Activated CD4-positive, alpha-beta T cell treated with anti-CD3 and anti-CD28 coated beads for 4 hours (primary cell): ENCODE measurements at regions not wholly inside any gene's neighbourhood (a gene's known extent, or its start where the extent isn't known, plus 50 kb on each side); places are given as distances from the start of the nearest gene placed in this dataset.
A peak's percentile ranks its signal among the peaks of the same experiment; 100 is the strongest.
"Not testable (repeated sequence)": the region's sequence is repeated elsewhere in the genome, so short reads cannot be mapped to it uniquely, and the experiment has no call there.

Experiments
- DNase-seq, 2 donors: peaks; one replicate each; pipeline ENCODE4 v3.0.0-alpha.2; 2020

DNA sequence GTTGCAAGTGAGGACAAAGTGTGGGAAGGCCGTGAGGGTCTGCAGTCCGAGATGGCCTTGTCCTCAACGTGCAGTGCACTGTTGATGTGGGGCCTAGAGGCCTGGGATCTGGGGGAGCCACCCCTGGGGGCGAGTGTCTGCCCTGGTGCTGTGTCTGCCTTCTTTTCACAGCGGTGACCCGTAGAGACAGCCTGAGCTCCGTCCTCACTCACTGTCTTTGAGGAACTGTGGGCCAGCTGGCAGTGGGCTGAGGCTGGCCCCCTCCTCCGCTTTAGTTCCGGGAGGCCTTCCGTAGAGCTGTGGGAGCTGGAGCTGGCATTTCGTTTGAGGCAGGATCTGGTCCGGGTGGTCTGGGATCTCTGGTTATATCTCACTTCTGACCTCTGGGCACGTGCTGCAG is 1370.6 kb downstream of the CDH12 start:
- DNase-seq, result not testable (repeated sequence)

DNA sequence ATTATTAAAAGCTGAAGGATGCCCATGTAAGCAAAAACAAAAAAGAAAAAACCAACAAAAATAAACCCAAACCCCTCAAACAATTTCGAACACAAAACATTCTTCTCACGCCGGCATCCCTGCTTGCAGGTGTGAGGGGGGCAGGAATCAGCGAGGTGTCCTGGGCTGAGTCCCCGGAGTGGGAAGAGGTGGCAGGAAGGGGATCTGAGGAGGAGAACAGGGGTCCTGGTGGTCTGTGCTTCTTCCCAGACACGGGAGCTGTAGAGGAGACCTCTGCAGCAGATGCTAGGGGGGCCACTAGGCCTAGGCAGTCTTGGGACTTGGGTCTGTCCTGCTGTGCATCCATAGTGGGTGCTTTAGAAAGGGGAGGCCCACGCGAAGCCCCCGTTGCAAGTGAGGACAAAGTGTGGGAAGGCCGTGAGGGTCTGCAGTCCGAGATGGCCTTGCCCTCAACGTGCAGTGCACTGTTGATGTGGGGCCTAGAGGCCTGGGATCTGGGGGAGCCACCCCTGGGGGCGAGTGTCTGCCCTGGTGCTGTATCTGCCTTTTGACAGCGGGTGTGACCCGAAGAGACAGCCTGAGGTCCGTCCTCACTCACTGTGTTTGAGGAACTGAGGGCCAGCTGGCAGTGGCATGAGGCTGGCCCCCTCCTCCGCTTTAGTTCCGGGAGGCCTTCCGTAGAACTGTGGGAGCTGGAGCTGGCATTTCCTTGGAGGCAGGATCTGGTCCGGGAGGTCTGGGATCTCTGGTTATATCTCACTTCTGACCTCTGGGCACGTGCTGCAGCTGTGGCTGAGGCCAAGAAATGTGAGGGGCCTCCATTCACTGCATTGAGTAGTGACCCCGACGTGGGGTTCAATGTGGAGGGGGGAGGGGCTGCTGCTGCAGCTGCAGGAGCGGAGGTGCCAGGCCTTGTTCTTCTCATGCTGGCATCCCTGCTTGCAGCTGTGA is 1371.5 kb downstream of the CDH12 start:
- peak in 1 of 2 donors; percentile 5 for DNase-seq

DNA sequence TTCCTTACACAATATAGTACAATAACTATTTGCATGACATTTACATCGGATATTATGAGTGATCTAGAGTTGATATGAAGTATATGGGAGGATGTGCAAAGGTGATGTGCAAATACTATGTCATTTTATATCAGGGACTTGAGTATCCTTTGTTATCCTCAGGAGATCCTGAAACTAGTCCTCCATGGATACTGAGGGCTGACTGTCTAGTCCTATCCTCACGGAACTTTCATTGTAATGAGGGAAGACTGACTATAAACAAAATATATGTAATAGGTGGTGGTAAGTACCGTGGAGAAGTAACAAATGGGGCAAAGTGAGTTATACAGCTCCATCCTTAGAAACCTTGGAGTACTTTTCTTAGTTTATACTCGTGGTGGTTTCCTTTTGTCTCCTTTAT is 1373.1 kb downstream of the CDH12 start:
- DNase-seq, result not testable (repeated sequence)

DNA sequence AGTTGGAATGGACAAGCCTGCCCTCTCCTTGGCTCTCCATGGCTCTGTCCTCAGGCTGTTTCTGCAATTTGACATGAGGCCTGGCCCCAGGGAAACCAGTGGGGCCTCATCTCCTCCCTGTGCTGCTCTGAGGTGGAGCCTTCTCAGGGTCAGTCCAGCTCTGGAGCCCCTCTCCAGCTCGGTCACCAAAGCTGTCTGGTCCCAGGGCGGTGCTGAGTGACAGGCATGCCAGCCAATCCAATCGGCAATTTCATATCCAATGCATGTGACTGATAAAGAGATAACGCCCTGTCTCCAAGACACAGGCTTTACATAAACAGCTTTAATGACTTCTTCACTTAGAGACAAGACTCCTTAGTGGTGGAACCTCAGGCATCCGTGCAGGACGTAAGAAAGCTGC is 1379.2 kb downstream of the CDH12 start:
- DNase-seq, result not testable (repeated sequence)

DNA sequence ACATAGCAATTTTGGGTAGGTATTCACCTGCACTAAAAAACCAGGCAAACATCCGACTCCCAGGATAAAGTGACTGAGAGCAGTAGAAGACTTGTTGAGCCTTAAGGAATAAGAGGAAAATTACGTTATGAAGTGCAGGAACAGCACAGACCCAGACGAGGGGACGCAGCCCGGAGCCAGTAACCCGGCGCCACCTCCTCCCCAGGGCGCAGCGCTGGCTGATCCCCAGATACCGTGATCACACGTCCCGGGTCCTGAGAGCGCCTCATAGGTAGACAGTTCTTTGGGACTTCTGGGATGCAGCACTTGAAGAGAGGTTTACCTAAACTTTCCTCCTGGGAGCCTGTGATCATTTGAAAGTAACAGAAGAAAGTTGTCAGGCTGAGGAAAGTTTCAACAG is 1379.7 kb downstream of the CDH12 start:
- DNase-seq, result not testable (repeated sequence)

GRCh38 chr5:21471691-21472090 is 1381.5 kb downstream of the CDH12 start:
- DNase-seq, result not testable (repeated sequence)

- not testable (repeated sequence) for DNase-seq
Measured at GRCh38 chr5:21469523-21470101, 1383.5 kb downstream of the CDH12 start.

GRCh38 chr5:21467544-21467943 is 1385.6 kb downstream of the CDH12 start:
- not testable (repeated sequence) for DNase-seq

GRCh38 chr5:21459744-21460073 is 1393.4 kb downstream of the CDH12 start:
- DNase-seq, result not testable (repeated sequence)

DNA sequence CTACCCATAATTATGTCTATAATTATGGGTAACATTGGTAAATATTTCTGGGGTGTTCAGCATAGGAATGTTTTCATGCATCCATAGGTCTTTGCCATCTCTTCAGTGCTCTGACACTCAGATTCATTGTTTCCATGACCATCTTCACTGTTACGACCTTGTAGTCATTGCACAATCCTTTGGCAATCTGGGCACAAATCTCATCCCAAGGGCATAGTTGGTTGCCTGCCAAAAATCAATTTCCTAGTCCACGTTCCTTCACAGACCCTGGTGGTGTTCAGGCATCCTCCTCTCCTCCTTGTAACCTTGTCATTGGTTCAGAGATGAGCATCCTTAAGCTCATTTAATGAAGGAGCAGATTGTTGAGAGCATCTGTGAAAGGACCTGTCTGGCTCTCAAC is 1400.7 kb downstream of the CDH12 start:
- DNase-seq, result no peak

DNA sequence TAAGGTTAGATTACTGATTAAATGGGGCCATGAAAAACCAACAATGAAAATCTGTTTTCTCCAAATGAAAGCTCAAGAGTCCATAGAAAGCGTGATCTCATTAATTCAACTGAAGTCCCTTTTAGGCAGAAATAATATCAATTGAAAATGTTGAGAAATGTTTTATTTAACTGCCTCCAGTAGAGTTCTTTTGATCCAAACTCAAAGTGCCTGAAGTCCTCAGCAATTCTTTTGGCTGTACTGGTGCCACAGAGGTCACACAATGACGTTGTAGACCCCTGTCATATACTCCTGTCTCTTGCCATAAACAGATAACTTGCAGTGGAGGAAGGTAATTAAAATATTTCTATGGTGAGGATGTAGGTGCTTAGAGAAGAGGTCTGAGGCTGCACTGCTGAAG is 1420.5 kb downstream of the CDH12 start:
- no peak for DNase-seq

DNA sequence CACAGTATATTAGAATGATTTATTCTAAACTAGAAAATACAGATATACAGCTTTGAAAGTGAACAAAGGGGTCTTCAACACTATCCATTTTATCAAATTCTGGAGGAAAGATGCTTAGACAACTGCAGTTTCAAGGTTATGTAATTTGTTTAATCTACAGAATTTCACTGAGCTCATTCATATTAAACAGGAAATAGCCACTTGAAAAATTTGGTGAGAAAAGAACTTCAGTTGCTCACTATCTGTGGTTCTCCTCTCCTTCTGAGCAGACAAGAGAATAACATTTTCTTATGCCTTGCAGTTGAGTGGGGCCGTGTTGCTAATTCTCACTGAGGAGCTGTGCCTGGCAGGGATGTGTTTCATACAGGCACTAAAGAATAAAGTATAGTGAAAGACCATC is 1428.2 kb downstream of the CDH12 start:
- no peak for DNase-seq

- no peak for DNase-seq
Measured at GRCh38 chr5:21419383-21419782, 1431.4 kb upstream of the CDH18 start.

- not testable (repeated sequence) for DNase-seq
Measured at GRCh38 chr5:21402089-21402488, 1414.1 kb upstream of the CDH18 start.

- DNase-seq, result no peak
Measured at GRCh38 chr5:21398511-21398910, 1410.5 kb upstream of the CDH18 start.

- no peak for DNase-seq
Measured at GRCh38 chr5:21397693-21398092, 1409.7 kb upstream of the CDH18 start.

- DNase-seq, result no peak
Measured at GRCh38 chr5:21391506-21391905, 1403.5 kb upstream of the CDH18 start.

DNA sequence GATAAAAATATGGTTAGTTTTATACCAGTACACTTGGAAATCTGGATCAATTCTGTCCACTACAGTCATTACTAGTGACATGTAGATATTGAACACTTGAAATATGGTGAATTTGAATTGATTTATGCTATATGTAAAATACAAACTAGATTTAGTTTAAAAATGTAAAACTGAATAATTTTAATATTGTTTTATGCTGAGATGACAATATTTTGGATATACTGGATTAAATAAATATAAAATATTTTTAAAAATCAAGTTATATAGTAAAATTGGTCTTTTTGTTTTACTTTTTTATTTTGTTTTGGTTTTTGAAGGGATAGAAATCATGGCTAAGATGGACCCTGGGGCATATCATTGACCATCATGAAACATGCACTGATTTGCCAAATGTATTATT is 1372.8 kb upstream of the CDH18 start:
- DNase-seq, result not testable (repeated sequence)

DNA sequence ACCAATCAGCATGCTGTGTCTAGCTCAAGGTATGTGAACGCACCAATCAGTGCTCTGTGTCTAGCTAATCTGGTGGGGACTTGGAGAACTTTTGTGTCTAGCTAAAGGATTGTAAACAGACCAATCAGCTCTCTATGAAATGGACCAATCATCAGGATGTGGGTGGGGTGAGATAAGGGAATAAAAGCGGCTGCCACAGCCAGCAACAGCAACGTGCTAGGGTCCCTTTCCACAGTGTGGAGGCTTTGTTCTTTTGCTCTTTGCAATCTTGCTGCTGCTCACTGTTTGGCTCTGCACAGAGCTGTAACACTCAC is 1353.9 kb upstream of the CDH18 start:
- DNase-seq, result peak in 1 of 2 donors; percentile 1

DNA sequence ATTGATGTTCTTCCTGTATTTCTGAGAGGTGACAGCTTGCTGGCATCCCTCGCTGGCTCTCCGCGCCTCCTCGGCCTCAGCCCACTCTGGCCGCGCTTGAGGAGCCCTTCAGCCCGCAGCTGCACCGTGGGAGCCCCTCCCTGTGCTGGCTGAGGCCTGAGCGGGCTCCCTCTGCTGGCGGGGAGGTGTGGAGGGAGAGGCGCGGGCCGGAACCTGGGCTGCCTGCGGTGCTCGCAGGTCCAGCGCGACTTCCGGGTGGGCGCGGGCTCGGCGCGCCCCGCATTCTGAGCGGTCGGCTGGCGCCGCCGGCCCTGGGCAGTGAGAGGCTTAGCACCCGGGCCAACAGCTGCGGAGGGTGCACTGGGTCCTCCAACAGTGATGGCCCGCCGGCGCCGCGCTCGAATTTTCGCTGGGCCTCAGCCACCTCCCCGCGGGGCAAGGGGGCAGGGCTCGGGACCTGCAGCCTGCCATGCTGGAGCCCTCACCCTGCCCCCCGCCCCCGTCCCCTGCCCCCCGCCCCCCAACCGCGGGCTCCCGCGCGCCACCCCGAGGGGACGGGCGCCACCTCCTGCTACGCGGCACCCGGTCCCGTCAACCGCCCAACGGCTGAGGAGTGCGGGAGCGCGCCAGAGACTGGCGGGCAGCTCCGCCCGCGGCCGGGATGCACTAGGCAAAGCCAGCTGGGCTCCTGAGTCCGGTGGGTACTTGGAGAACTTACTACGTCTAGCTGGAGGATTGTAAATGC is 1353.4 kb upstream of the CDH18 start:
- not testable (repeated sequence) for DNase-seq

- not testable (repeated sequence) for DNase-seq
Measured at GRCh38 chr5:21340233-21340632, 1352.2 kb upstream of the CDH18 start.

GRCh38 chr5:21336478-21336877 is 1348.5 kb upstream of the CDH18 start:
- DNase-seq, result not testable (repeated sequence)

DNA sequence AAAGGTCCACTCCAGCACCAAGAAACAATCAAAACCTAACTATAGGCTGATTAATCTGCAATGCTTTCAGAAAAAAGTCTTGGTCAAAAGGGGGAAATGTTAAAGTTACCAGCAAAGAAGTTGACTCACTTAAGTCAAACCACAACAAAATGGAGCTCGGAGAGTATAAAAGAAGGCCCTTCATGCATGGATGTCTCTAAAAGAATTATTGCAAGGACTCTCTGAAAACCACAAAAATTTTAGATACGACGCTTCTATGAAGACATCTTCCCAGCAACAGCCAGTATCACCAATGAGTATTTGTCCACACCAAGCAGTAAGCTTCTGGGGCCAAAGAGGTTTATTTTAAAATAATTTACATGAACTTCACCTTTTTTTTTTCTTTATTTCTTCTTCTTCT is 1327.4 kb upstream of the CDH18 start:
- DNase-seq, result not testable (repeated sequence)

DNA sequence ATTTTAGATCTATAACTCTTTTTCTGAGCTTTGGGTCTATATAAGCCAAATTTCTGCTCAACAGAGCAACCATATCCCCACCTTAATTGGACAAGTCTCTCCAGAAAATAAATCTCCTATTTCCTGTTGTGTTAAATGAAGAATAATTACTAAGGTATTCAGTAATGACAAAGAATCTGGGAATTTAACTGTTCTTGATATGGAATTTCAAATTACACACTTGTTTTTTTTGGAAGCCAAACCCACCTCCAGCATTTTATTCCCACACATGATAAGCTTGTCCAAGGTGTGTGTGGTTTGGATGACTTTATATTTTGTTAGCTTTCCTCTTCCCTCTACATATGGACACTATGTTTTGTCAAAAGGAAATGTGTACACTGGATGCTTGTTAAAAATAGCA is 1313.2 kb upstream of the CDH18 start:
- not testable (repeated sequence) for DNase-seq
